ENCODE measurements at regions not wholly inside any gene's neighbourhood (a gene's known extent, or its start where the extent isn't known, plus 50 kb on each side); places are given as distances from the start of the nearest gene placed in this dataset.
"Not testable (repeated sequence)": the region's sequence is repeated elsewhere in the genome, so short reads cannot be mapped to it uniquely, and the experiment has no call there.

- H3K4me2 ChIP-seq; H3K4me1 ChIP-seq (ENCODE audit: insufficient read depth); H3K36me3 ChIP-seq (replicated peaks; ENCODE audit: insufficient read depth, low read depth); DNase-seq (ENCODE audit: low spot score); H3K79me2 ChIP-seq; H3K9me2 ChIP-seq (replicated peaks; ENCODE audit: insufficient read depth); H4K20me1 ChIP-seq (ENCODE audit: insufficient read depth, poor library complexity, severe bottlenecking); H3K4me3 ChIP-seq; H3K27ac ChIP-seq; H2AFZ ChIP-seq; H3K9me3 ChIP-seq (ENCODE audit: low read depth): not testable (repeated sequence)
- 82% methylated on average over 17 of the region's 17 CpGs for WGBS (ENCODE audit: low lambda C conversion rate, missing lambda C conversion rate)
- peaks cover 41% of the 10 kb centered on the region for H3K27me3 ChIP-seq
These were observed 1660.2 kb downstream of the SPATA31A7 start for GRCh38 chr9:62849991-62850390.

- not testable (repeated sequence) for H3K4me2 ChIP-seq; H3K27ac ChIP-seq; DNase-seq (ENCODE audit: low spot score); H3K9me3 ChIP-seq (ENCODE audit: low read depth); H3K4me1 ChIP-seq (ENCODE audit: insufficient read depth); H3K4me3 ChIP-seq; H3K9me2 ChIP-seq (replicated peaks; ENCODE audit: insufficient read depth); H2AFZ ChIP-seq; H4K20me1 ChIP-seq (ENCODE audit: insufficient read depth, poor library complexity, severe bottlenecking); H3K79me2 ChIP-seq; H3K36me3 ChIP-seq (replicated peaks; ENCODE audit: insufficient read depth, low read depth)
- WGBS (ENCODE audit: low lambda C conversion rate, missing lambda C conversion rate), result 61% methylated on average over 12 of the region's 12 CpGs
- peaks cover 38% of the 10 kb centered on the region for H3K27me3 ChIP-seq
These were observed 1667.4 kb downstream of the SPATA31A7 start for GRCh38 chr9:62857280-62857679.

GRCh38 chr9:62858240-62858639 is 1668.4 kb downstream of the SPATA31A7 start:
- not testable (repeated sequence) for H3K4me1 ChIP-seq (ENCODE audit: insufficient read depth); H3K79me2 ChIP-seq; H3K9me2 ChIP-seq (replicated peaks; ENCODE audit: insufficient read depth); H3K9me3 ChIP-seq (ENCODE audit: low read depth); H3K4me2 ChIP-seq; H3K36me3 ChIP-seq (replicated peaks; ENCODE audit: insufficient read depth, low read depth); H3K27ac ChIP-seq; H3K4me3 ChIP-seq; DNase-seq (ENCODE audit: low spot score); H4K20me1 ChIP-seq (ENCODE audit: insufficient read depth, poor library complexity, severe bottlenecking); H2AFZ ChIP-seq
- H3K27me3 ChIP-seq, result peaks cover 41% of the 10 kb centered on the region
- 71% methylated on average over 1 of the region's 1 CpG for WGBS (ENCODE audit: low lambda C conversion rate, missing lambda C conversion rate)

- H4K20me1 ChIP-seq (ENCODE audit: insufficient read depth, poor library complexity, severe bottlenecking); H3K36me3 ChIP-seq (replicated peaks; ENCODE audit: insufficient read depth, low read depth); H3K4me3 ChIP-seq; DNase-seq (ENCODE audit: low spot score); H3K4me1 ChIP-seq (ENCODE audit: insufficient read depth); H3K4me2 ChIP-seq; H3K9me2 ChIP-seq (replicated peaks; ENCODE audit: insufficient read depth); H3K27ac ChIP-seq; H3K79me2 ChIP-seq; H2AFZ ChIP-seq; H3K9me3 ChIP-seq (ENCODE audit: low read depth): not testable (repeated sequence)
- H3K27me3 ChIP-seq, result peaks cover 56% of the 10 kb centered on the region
- WGBS (ENCODE audit: low lambda C conversion rate, missing lambda C conversion rate), result 74% methylated on average over 11 of the region's 11 CpGs
These were observed 1671.4 kb downstream of the SPATA31A7 start for GRCh38 chr9:62860939-62861860.

GRCh38 chr9:62862180-62862579 is 1672.3 kb downstream of the SPATA31A7 start:
- H3K36me3 ChIP-seq (replicated peaks; ENCODE audit: insufficient read depth, low read depth); H3K9me3 ChIP-seq (ENCODE audit: low read depth); H2AFZ ChIP-seq; H3K79me2 ChIP-seq; H3K9me2 ChIP-seq (replicated peaks; ENCODE audit: insufficient read depth); H3K4me3 ChIP-seq; DNase-seq (ENCODE audit: low spot score); H3K4me2 ChIP-seq; H4K20me1 ChIP-seq (ENCODE audit: insufficient read depth, poor library complexity, severe bottlenecking); H3K27ac ChIP-seq; H3K4me1 ChIP-seq (ENCODE audit: insufficient read depth): not testable (repeated sequence)
- H3K27me3 ChIP-seq, result peaks cover 60% of the 10 kb centered on the region
- WGBS (ENCODE audit: low lambda C conversion rate, missing lambda C conversion rate), result 42% methylated on average over 2 of the region's 2 CpGs

- H3K4me1 ChIP-seq (ENCODE audit: insufficient read depth); H4K20me1 ChIP-seq (ENCODE audit: insufficient read depth, poor library complexity, severe bottlenecking); H3K27ac ChIP-seq; H3K4me3 ChIP-seq; H2AFZ ChIP-seq; H3K4me2 ChIP-seq; H3K9me3 ChIP-seq (ENCODE audit: low read depth); H3K79me2 ChIP-seq; H3K9me2 ChIP-seq (replicated peaks; ENCODE audit: insufficient read depth); DNase-seq (ENCODE audit: low spot score); H3K36me3 ChIP-seq (replicated peaks; ENCODE audit: insufficient read depth, low read depth): not testable (repeated sequence)
- 10% methylated on average over 4 of the region's 4 CpGs for WGBS (ENCODE audit: low lambda C conversion rate, missing lambda C conversion rate)
- H3K27me3 ChIP-seq, result peaks cover 63% of the 10 kb centered on the region
These were observed 1673.5 kb downstream of the SPATA31A7 start for GRCh38 chr9:62863319-62863718.

GRCh38 chr9:62863867-62864266 is 1674.0 kb downstream of the SPATA31A7 start:
- DNase-seq (ENCODE audit: low spot score); H4K20me1 ChIP-seq (ENCODE audit: insufficient read depth, poor library complexity, severe bottlenecking); H2AFZ ChIP-seq; H3K4me1 ChIP-seq (ENCODE audit: insufficient read depth); H3K4me3 ChIP-seq; H3K79me2 ChIP-seq; H3K9me3 ChIP-seq (ENCODE audit: low read depth); H3K27ac ChIP-seq; H3K9me2 ChIP-seq (replicated peaks; ENCODE audit: insufficient read depth); H3K36me3 ChIP-seq (replicated peaks; ENCODE audit: insufficient read depth, low read depth): not testable (repeated sequence)
- 41% methylated on average over 8 of the region's 8 CpGs for WGBS (ENCODE audit: low lambda C conversion rate, missing lambda C conversion rate)
- Histone ChIP-seq H3K4me2 (peak overlapping the region; percentile 66), H3K27me3 (peaks cover 61% of the 10 kb centered on the region)
